BLaER1 (cell line): ENCODE measurements at regions not wholly inside any gene's neighbourhood (a gene's known extent, or its start where the extent isn't known, plus 50 kb on each side); places are given as distances from the start of the nearest gene placed in this dataset.
A peak's percentile ranks its signal among the peaks of the same experiment; 100 is the strongest.

Experiments used
- H3K27ac ChIP-seq: shearing (Covaris generic); formaldehyde crosslinking; 2 replicates; pipeline ENCODE4 v1.8.1; 2022
- H3K27me3 ChIP-seq: shearing (Covaris generic); formaldehyde crosslinking; 2 replicates; pipeline ENCODE4 v1.8.1; 2022
- H3K36me3 ChIP-seq: shearing (Covaris generic); formaldehyde crosslinking; 2 replicates; pipeline ENCODE4 v1.8.1; 2022
- H3K4me1 ChIP-seq: shearing (Covaris generic); formaldehyde crosslinking; 2 replicates; pipeline ENCODE4 v1.8.1; 2022
- H3K4me2 ChIP-seq: shearing (Covaris generic); formaldehyde crosslinking; 2 replicates; pipeline ENCODE4 v1.8.1; 2022
- H3K4me3 ChIP-seq: shearing (Covaris generic); formaldehyde crosslinking; 2 replicates; pipeline ENCODE4 v1.8.1; 2022
- H3K9ac ChIP-seq: shearing (Covaris generic); formaldehyde crosslinking; 2 replicates; pipeline ENCODE4 v1.8.1; 2022
- H3K9me3 ChIP-seq: shearing (Covaris generic); formaldehyde crosslinking; 2 replicates; pipeline ENCODE4 v1.8.1; 2022
- H4K20me1 ChIP-seq: shearing (Covaris generic); formaldehyde crosslinking; 2 replicates; pipeline ENCODE4 v1.8.1; 2022
- Cebpa-rat ChIP-seq: shearing (Covaris generic); IDR thresholded peaks from 2 replicates; pipeline ENCODE4 v1.8.1; 2022

DNA sequence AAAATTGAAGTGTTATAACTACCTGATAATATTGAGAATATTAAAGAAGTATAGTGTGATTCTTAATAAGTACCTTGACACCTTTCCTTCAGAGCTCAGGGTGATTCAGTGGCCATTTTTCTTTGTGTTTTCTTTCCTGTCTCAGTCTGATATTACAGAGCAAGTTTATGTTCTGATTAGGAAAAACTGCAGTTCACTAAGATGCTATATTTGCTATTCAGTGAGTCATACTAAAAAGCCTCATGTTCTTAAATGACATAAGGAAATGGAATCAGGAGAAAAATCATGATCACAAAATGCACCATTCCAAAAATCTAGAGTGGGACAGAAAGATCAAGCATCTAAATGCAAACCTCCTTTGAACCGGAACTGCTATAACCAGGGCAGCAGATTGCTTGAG is 390.6 kb upstream of the ATP2B1 start:
- Histone ChIP-seq H3K4me3 (no peak overlapping the region), H3K4me2 (no peak overlapping the region), H4K20me1 (no peaks in the 10 kb centered on the region), H3K9ac (no peak overlapping the region), H3K27ac (no peak overlapping the region), H3K27me3 (no peaks in the 10 kb centered on the region), H3K4me1 (peaks cover 23% of the 10 kb centered on the region), H3K9me3 (no peaks in the 10 kb centered on the region), H3K36me3 (no peaks in the 10 kb centered on the region)
- TF ChIP-seq Cebpa-rat: no peak

DNA sequence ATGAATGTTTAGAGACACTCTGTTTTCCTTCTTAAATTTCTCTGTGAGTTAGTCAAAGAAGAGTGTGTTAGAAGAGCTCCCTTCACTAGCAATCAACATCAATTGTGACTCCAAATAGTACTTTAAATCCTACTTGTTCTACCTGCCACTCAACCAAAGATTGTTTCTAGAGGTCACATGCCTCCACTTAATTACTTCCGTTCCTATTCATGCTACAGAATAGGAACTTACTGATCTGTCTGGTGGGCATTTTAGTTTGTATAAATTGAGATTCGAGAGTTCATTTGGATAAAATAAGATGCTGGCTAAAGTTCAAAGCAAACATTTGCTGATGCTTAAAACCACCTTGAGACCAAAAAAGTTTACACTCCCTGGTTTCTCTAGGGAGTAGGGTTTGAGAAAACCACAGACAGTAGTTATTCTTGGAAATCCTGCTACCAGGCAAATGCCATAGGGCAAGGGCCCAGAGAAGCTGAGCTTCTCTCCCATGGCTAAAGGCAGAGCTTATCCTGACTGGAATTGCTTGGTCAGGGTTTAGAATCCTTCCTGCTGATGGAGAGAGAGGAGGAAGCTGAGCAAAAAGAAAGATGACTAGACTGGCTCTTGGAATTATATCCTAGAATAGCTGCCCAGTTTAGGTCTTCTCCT is 389.6 kb upstream of the ATP2B1 start:
- H3K4me2 ChIP-seq: peak overlapping the region; percentile 76
- no peaks in the 10 kb centered on the region for H4K20me1 ChIP-seq
- H3K9me3 ChIP-seq: no peaks in the 10 kb centered on the region
- H3K9ac ChIP-seq: no peak overlapping the region
- H3K36me3 ChIP-seq: no peaks in the 10 kb centered on the region
- H3K4me1 ChIP-seq: peaks cover 23% of the 10 kb centered on the region
- TF ChIP-seq Cebpa-rat: no peak
- no peaks in the 10 kb centered on the region for H3K27me3 ChIP-seq
- no peak overlapping the region for H3K4me3 ChIP-seq
- H3K27ac ChIP-seq: no peak overlapping the region

DNA sequence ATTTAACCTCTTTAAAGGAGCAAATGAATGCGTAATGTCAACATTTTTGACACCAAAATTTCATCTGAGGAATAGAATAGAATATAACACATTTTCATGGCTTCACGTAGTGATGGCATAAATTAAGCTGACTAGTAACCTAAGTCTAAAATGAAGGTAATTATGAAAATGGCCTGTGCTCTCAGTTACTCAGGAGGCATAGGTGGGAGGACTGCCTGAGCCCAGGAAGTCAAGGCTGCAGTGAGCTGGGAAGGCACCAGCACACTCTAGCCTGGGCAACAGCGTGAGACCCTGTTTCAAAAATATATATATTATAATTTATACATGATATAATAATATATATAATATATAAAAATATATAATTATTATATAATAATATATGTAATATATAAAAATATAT is 383.2 kb upstream of the ATP2B1 start:
- Histone ChIP-seq H3K9me3 (no peaks in the 10 kb centered on the region), H3K36me3 (no peaks in the 10 kb centered on the region), H3K27me3 (no peaks in the 10 kb centered on the region), H3K9ac (no peak overlapping the region), H3K27ac (no peak overlapping the region), H3K4me3 (no peak overlapping the region), H3K4me2 (no peak overlapping the region), H3K4me1 (no peaks in the 10 kb centered on the region), H4K20me1 (no peaks in the 10 kb centered on the region)
- TF ChIP-seq Cebpa-rat: no peak

DNA sequence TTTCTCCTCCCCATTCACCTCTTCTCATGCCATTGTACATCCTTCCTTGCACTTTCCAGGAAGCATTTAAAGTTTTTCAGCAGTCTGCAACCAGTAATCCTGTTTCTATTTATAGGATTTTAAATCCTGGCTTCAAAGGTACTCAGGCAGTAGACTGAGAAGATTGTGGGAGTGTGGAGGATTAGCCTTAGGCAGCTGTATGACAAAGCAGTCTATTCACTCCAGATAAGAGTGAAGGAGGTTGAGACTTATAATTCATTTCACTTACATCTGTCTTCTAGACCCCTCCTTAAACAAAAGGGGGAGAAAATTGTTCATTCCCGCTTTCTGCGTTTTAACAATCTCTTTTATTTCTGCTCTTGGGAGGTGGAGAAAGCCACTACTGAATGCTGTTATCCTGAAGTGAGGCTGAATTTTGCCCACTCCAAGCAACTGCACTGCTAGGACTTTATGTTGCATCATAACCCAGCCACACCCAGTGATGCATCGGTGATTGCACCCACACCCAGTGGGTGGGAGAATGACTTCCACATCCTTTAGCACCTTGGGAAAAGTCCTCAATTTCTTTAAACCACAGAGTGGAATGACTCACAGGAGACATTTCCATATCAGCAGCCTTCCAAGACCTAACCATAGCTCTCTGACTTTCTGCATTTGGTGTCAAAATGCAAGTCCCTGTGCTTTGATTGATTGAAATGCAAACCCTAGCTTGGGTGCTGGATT is 382.5 kb upstream of the ATP2B1 start:
- H3K4me2 ChIP-seq: no peak overlapping the region
- H3K4me1 ChIP-seq: no peaks in the 10 kb centered on the region

DNA sequence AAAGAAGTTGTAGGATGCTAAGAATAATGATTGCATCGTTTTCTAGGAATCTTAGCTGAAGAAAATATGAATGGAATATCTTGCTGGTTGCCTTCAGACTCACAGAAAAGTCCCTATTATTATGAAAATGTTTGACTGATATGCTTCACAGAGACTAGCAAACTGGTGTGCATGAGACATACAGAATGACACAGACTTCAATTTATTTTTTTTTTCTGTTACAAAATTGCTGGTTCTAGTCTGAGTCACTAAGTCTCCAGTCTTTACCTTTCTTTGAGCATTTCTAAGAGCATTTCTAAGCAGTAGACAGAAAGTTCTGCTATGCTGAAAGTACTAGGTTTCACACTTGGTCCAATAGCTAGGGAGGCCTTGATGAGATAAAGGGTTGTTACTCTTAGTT is 377.6 kb upstream of the ATP2B1 start:
- H3K36me3 ChIP-seq: no peaks in the 10 kb centered on the region
- H3K4me2 ChIP-seq: no peak overlapping the region
- no peaks in the 10 kb centered on the region for H3K9me3 ChIP-seq
- no peaks in the 10 kb centered on the region for H3K27me3 ChIP-seq
- no peaks in the 10 kb centered on the region for H4K20me1 ChIP-seq
- no peak overlapping the region for H3K9ac ChIP-seq
- H3K4me1 ChIP-seq: no peaks in the 10 kb centered on the region
- no peak overlapping the region for H3K27ac ChIP-seq
- no peak overlapping the region for H3K4me3 ChIP-seq
- TF ChIP-seq Cebpa-rat: no peak

More for the DNA sequence above, 382.5 kb upstream of the ATP2B1 start:
- Histone ChIP-seq H3K9ac (no peak overlapping the region), H3K27ac (no peak overlapping the region), H3K4me3 (no peak overlapping the region), H3K36me3 (no peaks in the 10 kb centered on the region), H4K20me1 (no peaks in the 10 kb centered on the region), H3K27me3 (no peaks in the 10 kb centered on the region), H3K9me3 (no peaks in the 10 kb centered on the region)
- no peak for TF ChIP-seq Cebpa-rat

DNA sequence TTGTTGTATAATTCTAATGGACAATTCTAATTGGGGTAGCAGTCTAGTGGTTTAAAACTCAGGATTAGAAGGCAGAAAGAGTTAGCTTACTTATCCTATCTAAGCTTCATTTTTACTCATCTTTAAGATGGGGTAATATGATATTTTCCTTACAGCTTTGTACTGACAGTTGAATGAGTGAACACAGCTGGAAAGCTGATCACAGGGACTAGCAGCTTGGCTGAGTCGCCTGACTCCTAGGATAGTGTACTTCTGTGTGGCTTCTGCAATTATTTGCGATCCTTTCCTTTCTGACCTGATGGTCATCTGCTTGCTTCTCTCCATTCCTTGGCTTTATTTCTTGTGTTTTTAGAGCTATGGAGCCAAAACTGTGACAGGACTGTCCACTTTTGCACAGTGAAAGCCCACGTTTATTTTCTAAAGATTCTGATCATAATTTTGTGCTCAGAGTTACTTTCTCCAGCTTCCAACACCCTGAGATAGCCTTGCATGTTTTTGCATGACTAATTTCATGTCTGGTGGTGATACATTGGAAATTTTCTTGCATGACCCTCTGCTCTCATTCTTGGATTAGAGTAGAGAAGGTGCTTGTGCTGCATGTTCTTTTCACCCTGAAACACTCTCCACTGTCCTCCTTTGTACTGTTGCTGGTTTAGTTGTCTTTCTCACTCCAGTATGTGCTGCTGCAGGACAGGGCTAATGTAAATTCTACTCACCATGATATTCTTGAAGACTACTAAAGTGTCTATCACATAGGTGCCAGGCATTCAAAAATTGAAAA is 377.0 kb upstream of the ATP2B1 start:
- Histone ChIP-seq H3K27me3 (no peaks in the 10 kb centered on the region), H3K4me3 (no peak overlapping the region), H3K4me1 (no peaks in the 10 kb centered on the region), H3K27ac (no peak overlapping the region), H3K9me3 (no peaks in the 10 kb centered on the region), H3K36me3 (no peaks in the 10 kb centered on the region), H3K4me2 (no peak overlapping the region), H4K20me1 (no peaks in the 10 kb centered on the region), H3K9ac (no peak overlapping the region)
- no peak for TF ChIP-seq Cebpa-rat

DNA sequence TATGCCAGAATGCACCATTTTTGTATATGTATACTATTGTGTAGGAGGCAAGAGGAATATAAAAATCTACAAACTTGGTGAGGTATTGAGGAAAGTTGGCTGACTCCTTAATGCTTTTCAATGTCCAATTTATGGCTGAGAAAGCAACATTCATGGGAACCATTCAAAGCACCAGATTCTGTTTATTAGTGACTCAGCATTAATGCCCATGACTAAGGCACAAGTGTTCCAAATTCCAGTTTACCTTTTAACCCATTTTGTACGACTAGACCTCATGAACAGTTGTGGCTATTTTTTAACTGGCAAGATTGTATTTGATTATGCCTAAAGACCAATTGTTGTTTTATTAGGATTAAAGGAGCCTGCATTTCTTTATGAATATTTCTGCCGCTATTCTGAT is 375.4 kb upstream of the ATP2B1 start:
- Histone ChIP-seq H3K4me3 (no peak overlapping the region), H3K27ac (no peak overlapping the region), H3K4me2 (no peak overlapping the region)

DNA sequence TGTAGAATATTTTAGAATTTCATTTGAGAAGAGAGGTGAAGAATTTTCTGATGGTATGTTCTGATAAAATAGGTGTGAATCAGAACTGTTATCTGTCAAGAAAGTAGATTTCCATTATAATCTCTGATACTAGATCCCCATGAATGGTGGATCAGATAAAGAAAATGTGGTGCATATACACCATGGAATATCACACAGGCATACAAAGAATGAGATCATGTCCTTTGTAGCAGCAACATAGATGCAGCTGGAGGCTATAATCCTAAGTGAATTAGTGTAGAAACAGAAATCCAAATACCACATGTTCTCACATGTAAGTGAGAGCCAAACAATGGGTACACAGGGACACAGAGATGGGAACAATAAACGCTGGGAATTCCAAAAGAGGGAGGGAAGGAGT is 372.0 kb upstream of the ATP2B1 start:
- Histone ChIP-seq H3K4me1 (no peaks in the 10 kb centered on the region), H3K4me3 (no peak overlapping the region), H3K4me2 (no peak overlapping the region), H3K9ac (no peak overlapping the region), H3K9me3 (no peaks in the 10 kb centered on the region), H3K36me3 (no peaks in the 10 kb centered on the region), H3K27me3 (no peaks in the 10 kb centered on the region), H4K20me1 (no peaks in the 10 kb centered on the region), H3K27ac (no peak overlapping the region)
- TF ChIP-seq Cebpa-rat: no peak

More for the DNA sequence above, 375.4 kb upstream of the ATP2B1 start:
- Histone ChIP-seq H3K27me3 (no peaks in the 10 kb centered on the region), H3K9ac (no peak overlapping the region), H4K20me1 (no peaks in the 10 kb centered on the region), H3K9me3 (no peaks in the 10 kb centered on the region), H3K36me3 (no peaks in the 10 kb centered on the region), H3K4me1 (no peaks in the 10 kb centered on the region)
- TF ChIP-seq Cebpa-rat: no peak

DNA sequence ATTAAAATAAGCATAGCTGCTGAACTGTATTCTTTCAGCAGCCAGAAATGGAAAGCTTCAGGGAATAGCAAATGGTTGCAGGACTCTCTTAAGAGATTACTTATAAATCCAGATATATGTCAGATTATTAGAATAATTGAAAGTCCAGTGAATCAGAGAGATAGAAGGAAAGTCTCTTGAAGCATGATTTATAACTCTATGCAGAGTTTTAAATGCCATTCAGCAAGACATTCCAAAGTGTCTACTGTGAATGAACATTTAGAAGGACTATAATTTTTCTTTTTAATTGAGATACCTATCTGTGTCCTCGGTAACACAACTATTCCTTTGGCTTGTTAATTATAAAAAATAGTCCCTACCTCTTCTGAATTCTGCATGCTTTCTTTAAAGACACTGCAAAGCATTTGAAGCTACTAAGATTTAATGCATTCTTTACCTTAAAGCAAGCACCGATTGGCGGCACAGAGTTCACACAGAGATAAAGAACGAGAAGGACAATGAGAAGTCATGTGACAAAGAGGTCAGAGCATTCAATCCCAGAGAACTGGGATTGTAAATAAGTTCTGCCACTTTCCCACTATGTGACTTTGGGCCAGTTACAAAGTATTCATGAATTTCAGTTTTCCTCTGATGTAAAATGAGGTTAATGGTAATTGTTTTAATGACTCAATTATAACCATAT is 371.0 kb upstream of the ATP2B1 start:
- no peaks in the 10 kb centered on the region for H3K4me1 ChIP-seq
- H3K27ac ChIP-seq: no peak overlapping the region
- no peaks in the 10 kb centered on the region for H3K36me3 ChIP-seq
- no peak overlapping the region for H3K4me3 ChIP-seq
- H3K27me3 ChIP-seq: no peaks in the 10 kb centered on the region
- H3K9ac ChIP-seq: no peak overlapping the region
- H3K4me2 ChIP-seq: no peak overlapping the region
- H4K20me1 ChIP-seq: no peaks in the 10 kb centered on the region
- TF ChIP-seq Cebpa-rat: no peak
- no peaks in the 10 kb centered on the region for H3K9me3 ChIP-seq

DNA sequence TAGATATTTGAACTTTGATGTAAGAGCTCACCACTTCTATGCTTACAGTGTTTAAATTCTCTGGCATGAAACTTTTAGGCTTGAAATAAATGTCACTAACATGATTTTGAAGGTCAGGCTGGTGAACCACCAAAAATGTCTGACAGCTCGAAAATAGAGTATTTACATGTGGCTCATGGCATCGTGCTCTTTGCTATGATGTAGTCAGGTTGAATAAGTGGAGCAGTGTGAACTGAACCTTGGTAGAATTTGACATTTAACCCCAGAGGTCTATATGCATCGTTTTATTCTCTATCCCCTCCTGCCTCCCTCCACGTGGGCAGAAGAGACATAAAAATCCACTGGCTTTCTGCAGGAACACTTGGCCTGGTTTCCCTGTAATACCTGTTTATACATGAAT is 369.7 kb upstream of the ATP2B1 start:
- no peak overlapping the region for H3K27ac ChIP-seq
- no peaks in the 10 kb centered on the region for H4K20me1 ChIP-seq
- no peak for TF ChIP-seq Cebpa-rat
- H3K36me3 ChIP-seq: no peaks in the 10 kb centered on the region
- H3K4me2 ChIP-seq: no peak overlapping the region
- no peaks in the 10 kb centered on the region for H3K4me1 ChIP-seq
- no peak overlapping the region for H3K4me3 ChIP-seq
- H3K27me3 ChIP-seq: no peaks in the 10 kb centered on the region
- no peaks in the 10 kb centered on the region for H3K9me3 ChIP-seq
- no peak overlapping the region for H3K9ac ChIP-seq
